ENCODE measurements at regions not wholly inside any gene's neighbourhood (a gene's known extent, or its start where the extent isn't known, plus 50 kb on each side); places are given as distances from the start of the nearest gene placed in this dataset.

GRCh38 chrX:96386325-96386724, 298.3 kb upstream of the DIAPH2 start:
- Histone ChIP-seq H3K79me2 (ENCODE audit: insufficient read depth, low read length) (no peaks in the 10 kb centered on the region), H3K9me3 (ENCODE audit: low read length) (no peaks in the 10 kb centered on the region), H3K4me2 (ENCODE audit: low read depth, low read length) (no peak overlapping the region), H4K20me1 (ENCODE audit: insufficient read depth, low read length) (no peaks in the 10 kb centered on the region), H3K4me1 (ENCODE audit: insufficient read depth, low read length) (no peaks in the 10 kb centered on the region), H3K4me3 (replicated peaks in 1 of 3; ENCODE audit: insufficient read depth in 1 of 3, low read depth in 2 of 3, low read length in 3 of 3) (no peak overlapping the region), H3K27me3 (ENCODE audit: control insufficient read depth in 1 of 2, insufficient read depth in 2 of 2, low read length in 2 of 2) (no peaks in the 10 kb centered on the region), H3K36me3 (replicated peaks in 1 of 2; ENCODE audit: control insufficient read depth in 1 of 2, insufficient read depth in 2 of 2, low read length in 2 of 2) (no peaks in the 10 kb centered on the region), H2AFZ (ENCODE audit: low read length) (no peak overlapping the region), H3K9ac (ENCODE audit: insufficient read depth, low read depth, low read length) (no peak overlapping the region), H3K27ac (ENCODE audit: extremely low read length, insufficient read depth, low read length) (no peak overlapping the region)
- no TSS peak for BruUV-seq (replicated peaks)
- TF ChIP-seq THAP7 (CRISPR knock-in tag; IDR thresholded peaks at IDR 0.05) (no peak), NBN (conservative IDR thresholded peaks at IDR 0.05) (no peak), MAFK (conservative IDR thresholded peaks at IDR 0.05 in 1 of 2, IDR thresholded peaks at IDR 0.05 in 1 of 2; ENCODE audit: low read length in 2 of 2) (peak; percentile 71 to 95; a peak in 3 of 4 replicates), SMYD3 (CRISPR knock-in tag; IDR thresholded peaks at IDR 0.05) (no peak), MEF2D (CRISPR knock-in tag; IDR thresholded peaks at IDR 0.05) (no peak), ZNF160 (CRISPR knock-in tag; IDR thresholded peaks at IDR 0.05) (no peak), ZNF558 (CRISPR knock-in tag; IDR thresholded peaks at IDR 0.05; ENCODE audit: borderline replicate concordance) (no peak), MAFF (IDR thresholded peaks at IDR 0.05; ENCODE audit: low read depth, low read length) (peak; percentile 92), CHCHD3 (CRISPR knock-in tag; IDR thresholded peaks at IDR 0.05) (no peak), BCLAF1 (IDR thresholded peaks at IDR 0.05) (no peak), ZNF775 (CRISPR knock-in tag; IDR thresholded peaks at IDR 0.05; ENCODE audit: borderline replicate concordance) (no peak)
- no peak for DNase-seq (ENCODE audit: low spot score)
- POLR2A ChIA-PET, result no interaction called here
- FAIRE-seq, result no peak
- 41% methylated on average over 3 of the region's 3 CpGs for WGBS (ENCODE audit: low lambda C conversion rate)
- intact Hi-C loops (cut with micrococcal nuclease; ENCODE audit: unreplicated experiment) (no loop called here), in situ Hi-C loops (cut with HindIII; ENCODE audit: extremely low pct_ligation_motif_present, low pct_unique_long_range_greater_than_20kb) (no loop called here)
- ATAC-seq, result no peak
- CTCF ChIA-PET (ENCODE audit: low intra/inter-chr PET ratio, low total read pairs), result no interaction called here
